Tibial nerve (tissue), 4 donors: ENCODE measurements at regions not wholly inside any gene's neighbourhood (a gene's known extent, or its start where the extent isn't known, plus 50 kb on each side); places are given as distances from the start of the nearest gene placed in this dataset.

Experiments
- DNase-seq, 2 donors: peaks; one replicate each; pipeline ENCODE4 v3.0.0-alpha.2; 2019; ENCODE audit warnings: low spot score in 2 of 2
- H3K27ac ChIP-seq, 4 donors: fragments of 200-600 bp; sonication (generic) in 3 of 4; one replicate each; pipeline ENCODE4 v1.5.1; 2017 to 2019; ENCODE audit warnings: mild to moderate bottlenecking in 1 of 4
- H3K27me3 ChIP-seq, 2 donors: fragments of 200-600 bp; sonication (generic) in 1 of 2; one replicate each; pipeline versions ENCODE4 v1.5.1 to v1.6.0; 2017 to 2019
- H3K36me3 ChIP-seq, 3 donors: fragments of 200-600 bp; sonication (generic); one replicate each; pipeline ENCODE4 v1.5.1; 2018 to 2019
- H3K4me1 ChIP-seq, 4 donors: fragments of 200-600 bp; sonication (generic) in 3 of 4; one replicate each; pipeline ENCODE4 v1.5.1; 2017 to 2019
- H3K4me3 ChIP-seq, 4 donors: fragments of 200-600 bp; sonication (generic) in 3 of 4; one replicate each; pipeline ENCODE4 v1.5.1; 2017 to 2019; ENCODE audit warnings: mild to moderate bottlenecking in 1 of 4, moderate library complexity in 1 of 4
- H3K9me3 ChIP-seq, 4 donors: fragments of 200-600 bp; sonication (generic) in 3 of 4; one replicate each; pipeline ENCODE4 v1.5.1; 2017 to 2019
- CTCF ChIP-seq, 5 experiments: fragments of 200-600 bp in 3 of 5; fragments of 450-650 bp in 2 of 5; sonication (generic) in 3 of 5; IDR thresholded peaks; one replicate each; pipeline ENCODE4 v1.5.1; 2016 to 2019; ENCODE audit warnings: antibody characterized with exemption in 5 of 5, mild to moderate bottlenecking in 3 of 5, moderate library complexity in 2 of 5
- EP300 ChIP-seq, 2 donors: sonication (generic); formaldehyde crosslinking; IDR thresholded peaks; one replicate each; pipeline ENCODE4 v1.6.1; 2017; ENCODE audit warnings: antibody characterized with exemption in 2 of 2, mild to moderate bottlenecking in 1 of 2
- POLR2A ChIP-seq, 2 donors: fragments of 450-650 bp; IDR thresholded peaks; one replicate each; pipeline ENCODE4 v1.6.1; 2017; ENCODE audit warnings: antibody characterized with exemption in 2 of 2, mild to moderate bottlenecking in 2 of 2, moderate library complexity in 2 of 2
- WGBS, 2 donors: methylation state at CpG; one replicate each; pipeline ENCODE4 v1.1.5; 2018; 5-methylcytosine and 5-hydroxymethylcytosine counted together

GRCh38 chr13:80235967-80236302 is 105.0 kb downstream of the SPRY2 start:
- Histone ChIP-seq H3K4me1 (peaks cover 0 to 12% (median 6%) of the 10 kb centered on the region in 4 donors), H3K27ac (no peak overlapping the region), H3K27me3 (no peaks in the 10 kb centered on the region), H3K36me3 (no peaks in the 10 kb centered on the region), H3K4me3 (no peak overlapping the region), H3K9me3 (no peaks in the 10 kb centered on the region)
- no peak for DNase-seq
- TF ChIP-seq POLR2A (IDR thresholded peaks at IDR 0.05): no peak
- no peak for TF ChIP-seq CTCF (IDR thresholded peaks at IDR 0.05)
- no peak for TF ChIP-seq EP300 (IDR thresholded peaks at IDR 0.05)
- WGBS, 2 donors: 64 to 66% methylated on average over 4 of the region's 4 CpGs

DNA sequence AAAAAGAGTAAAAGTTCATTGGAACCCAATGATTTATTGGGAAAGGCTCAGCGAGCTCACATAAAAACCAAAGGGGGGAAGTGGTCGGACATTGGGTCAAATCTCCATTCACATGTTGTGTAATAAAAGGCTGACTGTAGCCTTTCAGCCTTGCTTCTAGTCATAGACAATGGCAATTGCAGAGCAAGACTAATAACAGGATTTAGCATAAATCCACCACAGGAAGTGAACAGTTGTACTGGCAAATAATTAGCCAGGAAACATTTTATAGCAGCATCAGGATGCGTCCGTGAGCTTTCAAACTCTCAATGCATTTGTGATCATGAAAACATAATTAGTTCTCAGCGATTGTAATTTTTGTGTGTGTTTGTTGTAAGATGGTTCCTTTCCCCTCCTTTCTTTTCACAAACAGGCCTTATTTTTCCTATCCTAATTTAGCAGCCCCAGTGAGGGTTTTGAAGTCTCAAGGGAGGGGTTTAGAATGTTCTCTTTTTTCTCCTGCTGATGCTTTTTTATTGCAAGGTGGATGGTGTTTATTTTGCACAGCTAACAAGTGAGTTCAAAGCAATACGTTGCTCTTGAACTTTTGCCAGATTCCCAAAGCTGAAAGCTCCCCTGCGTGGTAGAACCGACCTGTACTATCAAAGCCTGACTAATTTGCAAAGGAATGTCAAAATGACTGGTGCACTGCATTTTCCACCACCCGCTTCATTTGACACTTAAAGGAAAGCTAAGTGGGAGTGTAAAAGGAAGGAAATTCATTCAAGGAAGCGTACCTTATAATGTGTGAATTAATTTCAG is 105.6 kb downstream of the SPRY2 start:
- Histone ChIP-seq H3K27ac (peak overlapping the region in 2 of 4 donors; percentile 7 to 66), H3K9me3 (no peaks in the 10 kb centered on the region), H3K27me3 (no peaks in the 10 kb centered on the region), H3K36me3 (no peaks in the 10 kb centered on the region), H3K4me3 (no peak overlapping the region), H3K4me1 (peaks cover 0 to 12% (median 6%) of the 10 kb centered on the region in 4 donors)
- TF ChIP-seq CTCF (IDR thresholded peaks at IDR 0.05) (no peak), POLR2A (IDR thresholded peaks at IDR 0.05) (no peak), EP300 (IDR thresholded peaks at IDR 0.05) (peak in 1 of 2 donors; percentile 13)
- 28 to 30% methylated on average over 10 of the region's 10 CpGs for WGBS, 2 donors
- no peak for DNase-seq

GRCh38 chr13:80227645-80228044 is 113.3 kb downstream of the SPRY2 start:
- no peak for TF ChIP-seq POLR2A (IDR thresholded peaks at IDR 0.05)
- TF ChIP-seq EP300 (IDR thresholded peaks at IDR 0.05): no peak
- TF ChIP-seq CTCF (IDR thresholded peaks at IDR 0.05): no peak
- DNase-seq: no peak
- Histone ChIP-seq H3K9me3 (peaks cover 0 to 6% (median 0%) of the 10 kb centered on the region in 4 donors), H3K4me3 (no peak overlapping the region), H3K36me3 (no peaks in the 10 kb centered on the region), H3K4me1 (no peaks in the 10 kb centered on the region), H3K27me3 (no peaks in the 10 kb centered on the region), H3K27ac (no peak overlapping the region)
- WGBS, 2 donors: 71 to 74% methylated on average over 2 of the region's 2 CpGs

GRCh38 chr13:80226645-80227044 is 114.3 kb downstream of the SPRY2 start:
- no peaks in the 10 kb centered on the region for H3K4me1 ChIP-seq
- no peaks in the 10 kb centered on the region for H3K27me3 ChIP-seq
- H3K9me3 ChIP-seq: peaks cover 0 to 6% (median 0%) of the 10 kb centered on the region in 4 donors
- H3K4me3 ChIP-seq: no peak overlapping the region
- H3K27ac ChIP-seq: no peak overlapping the region
- TF ChIP-seq CTCF (IDR thresholded peaks at IDR 0.05) (no peak), EP300 (IDR thresholded peaks at IDR 0.05) (no peak), POLR2A (IDR thresholded peaks at IDR 0.05) (no peak)
- 87 to 88% methylated on average over 2 of the region's 2 CpGs for WGBS, 2 donors
- no peak for DNase-seq
- H3K36me3 ChIP-seq: no peaks in the 10 kb centered on the region

DNA sequence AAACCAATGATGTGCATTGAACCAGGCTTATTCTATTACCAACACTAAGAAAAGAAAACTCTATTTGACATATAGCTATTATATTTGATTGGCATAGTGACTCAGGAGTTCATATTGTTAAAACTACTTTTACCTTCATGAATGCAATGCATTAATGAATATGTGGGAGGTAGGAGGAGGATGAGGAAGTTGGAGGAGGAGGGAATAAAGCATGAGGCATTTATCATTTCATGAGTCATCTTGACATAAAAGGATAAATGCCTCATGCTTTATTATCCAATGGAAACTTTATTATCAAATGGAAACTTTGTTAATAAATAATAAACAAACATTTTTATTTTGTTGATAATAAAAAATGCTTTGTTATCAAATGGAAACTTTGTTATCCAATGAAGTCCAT is 116.5 kb downstream of the SPRY2 start:
- H3K27ac ChIP-seq: no peak overlapping the region
- H3K36me3 ChIP-seq: no peaks in the 10 kb centered on the region
- H3K4me3 ChIP-seq: no peak overlapping the region
- TF ChIP-seq POLR2A (IDR thresholded peaks at IDR 0.05): no peak
- TF ChIP-seq CTCF (IDR thresholded peaks at IDR 0.05): no peak
- TF ChIP-seq EP300 (IDR thresholded peaks at IDR 0.05): no peak
- H3K9me3 ChIP-seq: peaks cover 0 to 6% (median 0%) of the 10 kb centered on the region in 4 donors
- H3K27me3 ChIP-seq: no peaks in the 10 kb centered on the region
- no peak for DNase-seq
- no peaks in the 10 kb centered on the region for H3K4me1 ChIP-seq
